ENCODE measurements at regions not wholly inside any gene's neighbourhood (a gene's known extent, or its start where the extent isn't known, plus 50 kb on each side); places are given as distances from the start of the nearest gene placed in this dataset.

GRCh38 chr4:17045866-17046265, 147.4 kb upstream of the LDB2 start:
- Histone ChIP-seq H3K27me3 (no peaks in the 10 kb centered on the region), H3K9me3 (no peaks in the 10 kb centered on the region), H3K27ac (no peak overlapping the region), H3K4me1 (no peaks in the 10 kb centered on the region), H3K36me3 (no peaks in the 10 kb centered on the region), H3K4me3 (no peak overlapping the region)
- TF ChIP-seq POLR2AphosphoS5 (IDR thresholded peaks at IDR 0.05), result no peak
- no peak for TF ChIP-seq EP300 (IDR thresholded peaks at IDR 0.05; ENCODE audit: low read depth)
- TF ChIP-seq CTCF (IDR thresholded peaks at IDR 0.05), result no peak
- no peak for TF ChIP-seq POLR2A (IDR thresholded peaks at IDR 0.05)
- intact Hi-C loops (cut with DNase I; ENCODE audit: low total_unique reads) (no loop called here), in situ Hi-C loops (cut with MboI; ENCODE audit: low pct_ligation_motif_present in 1 of 4, low pct_unique_long_range_greater_than_20kb in 1 of 4, low sequenced_read_pairs in 3 of 4) (no loop called here)
- no peak for DNase-seq
- WGBS, 2 donors (ENCODE audit: low coverage in 1 of 2), result 90 to 92% methylated on average over 7 of the region's 7 CpGs

- Histone ChIP-seq H3K4me3 (no peak overlapping the region), H3K36me3 (no peaks in the 10 kb centered on the region), H3K27me3 (no peaks in the 10 kb centered on the region), H3K27ac (no peak overlapping the region), H3K9me3 (no peaks in the 10 kb centered on the region), H3K4me1 (no peaks in the 10 kb centered on the region)
- TF ChIP-seq EP300 (IDR thresholded peaks at IDR 0.05; ENCODE audit: low read depth) (no peak), CTCF (IDR thresholded peaks at IDR 0.05) (no peak), POLR2AphosphoS5 (IDR thresholded peaks at IDR 0.05) (no peak), POLR2A (IDR thresholded peaks at IDR 0.05) (no peak)
- intact Hi-C loops (cut with DNase I; ENCODE audit: low total_unique reads), result no loop called here
- WGBS, 2 donors (ENCODE audit: low coverage in 1 of 2), result 77 to 80% methylated on average over 6 to 7 of the region's 7 CpGs
- no peak for DNase-seq
- in situ Hi-C loops (cut with MboI; ENCODE audit: low pct_ligation_motif_present in 1 of 4, low pct_unique_long_range_greater_than_20kb in 1 of 4, low sequenced_read_pairs in 3 of 4), result no loop called here
Measured at GRCh38 chr4:17038510-17039176, 140.2 kb upstream of the LDB2 start.

- Histone ChIP-seq H3K27me3 (no peaks in the 10 kb centered on the region), H3K9me3 (no peaks in the 10 kb centered on the region), H3K36me3 (no peaks in the 10 kb centered on the region), H3K27ac (no peak overlapping the region), H3K4me3 (no peak overlapping the region), H3K4me1 (no peaks in the 10 kb centered on the region)
- DNase-seq, result no peak
- in situ Hi-C loops (cut with MboI; ENCODE audit: low pct_ligation_motif_present in 1 of 4, low pct_unique_long_range_greater_than_20kb in 1 of 4, low sequenced_read_pairs in 3 of 4) (no loop called here), intact Hi-C loops (cut with DNase I; ENCODE audit: low total_unique reads) (no loop called here)
- TF ChIP-seq EP300 (IDR thresholded peaks at IDR 0.05; ENCODE audit: low read depth), result no peak
- no peak for TF ChIP-seq POLR2A (IDR thresholded peaks at IDR 0.05)
- no peak for TF ChIP-seq POLR2AphosphoS5 (IDR thresholded peaks at IDR 0.05)
- no peak for TF ChIP-seq CTCF (IDR thresholded peaks at IDR 0.05)
- WGBS, 2 donors (ENCODE audit: low coverage in 1 of 2), result 66 to 72% methylated on average over 4 to 5 of the region's 5 CpGs
Measured at GRCh38 chr4:17033768-17034181, 135.3 kb upstream of the LDB2 start.

GRCh38 chr4:17033025-17033767, 134.8 kb upstream of the LDB2 start:
- no peaks in the 10 kb centered on the region for H3K9me3 ChIP-seq
- DNase-seq, result no peak
- H3K4me3 ChIP-seq, result no peak overlapping the region
- H3K36me3 ChIP-seq, result no peaks in the 10 kb centered on the region
- 81 to 93% methylated on average over 2 to 3 of the region's 3 CpGs for WGBS, 2 donors (ENCODE audit: low coverage in 1 of 2)
- TF ChIP-seq CTCF (IDR thresholded peaks at IDR 0.05), result no peak
- TF ChIP-seq POLR2A (IDR thresholded peaks at IDR 0.05), result no peak
- no peak for TF ChIP-seq EP300 (IDR thresholded peaks at IDR 0.05; ENCODE audit: low read depth)
- TF ChIP-seq POLR2AphosphoS5 (IDR thresholded peaks at IDR 0.05), result no peak
- H3K4me1 ChIP-seq, result no peaks in the 10 kb centered on the region
- no peaks in the 10 kb centered on the region for H3K27me3 ChIP-seq
- in situ Hi-C loops (cut with MboI; ENCODE audit: low pct_ligation_motif_present in 1 of 4, low pct_unique_long_range_greater_than_20kb in 1 of 4, low sequenced_read_pairs in 3 of 4) (no loop called here), intact Hi-C loops (cut with DNase I; ENCODE audit: low total_unique reads) (no loop called here)
- H3K27ac ChIP-seq, result no peak overlapping the region
